ENCODE measurements at regions not wholly inside any gene's neighbourhood (a gene's known extent, or its start where the extent isn't known, plus 50 kb on each side); places are given as distances from the start of the nearest gene placed in this dataset.
"Not testable (repeated sequence)": the region's sequence is repeated elsewhere in the genome, so short reads cannot be mapped to it uniquely, and the experiment has no call there.

DNA sequence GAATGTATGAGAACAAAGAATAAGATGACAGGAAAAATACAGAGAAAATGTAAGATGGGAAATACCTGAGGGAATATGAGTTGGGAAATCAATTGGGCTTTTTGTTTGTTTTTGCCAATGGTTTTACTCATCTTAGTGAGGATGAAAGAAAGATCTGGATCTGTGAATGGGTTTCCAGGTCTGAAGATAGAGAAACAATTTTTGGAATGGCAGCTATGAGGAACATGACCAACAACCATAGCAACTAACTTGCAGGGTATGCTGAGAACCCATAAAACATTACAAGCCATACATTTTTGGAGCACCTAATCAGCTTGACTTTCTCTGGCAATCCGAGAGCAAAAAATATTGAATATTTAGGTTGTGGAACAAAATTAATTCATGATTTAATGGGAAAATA, 290.0 kb downstream of the KCTD12 start:
- Histone ChIP-seq H3K9me3 (no peaks in the 10 kb centered on the region), H3K27me3 (no peaks in the 10 kb centered on the region), H3K4me1 (no peaks in the 10 kb centered on the region), H3K36me3 (replicated peaks in 1 of 2; ENCODE audit: insufficient read depth in 1 of 2, low read depth in 2 of 2) (no peaks in the 10 kb centered on the region), H3K4me3 (no peak overlapping the region), H3K27ac (no peak overlapping the region)
- no peak for TF ChIP-seq POLR2A (IDR thresholded peaks at IDR 0.05)
- TF ChIP-seq, protein P1, sequence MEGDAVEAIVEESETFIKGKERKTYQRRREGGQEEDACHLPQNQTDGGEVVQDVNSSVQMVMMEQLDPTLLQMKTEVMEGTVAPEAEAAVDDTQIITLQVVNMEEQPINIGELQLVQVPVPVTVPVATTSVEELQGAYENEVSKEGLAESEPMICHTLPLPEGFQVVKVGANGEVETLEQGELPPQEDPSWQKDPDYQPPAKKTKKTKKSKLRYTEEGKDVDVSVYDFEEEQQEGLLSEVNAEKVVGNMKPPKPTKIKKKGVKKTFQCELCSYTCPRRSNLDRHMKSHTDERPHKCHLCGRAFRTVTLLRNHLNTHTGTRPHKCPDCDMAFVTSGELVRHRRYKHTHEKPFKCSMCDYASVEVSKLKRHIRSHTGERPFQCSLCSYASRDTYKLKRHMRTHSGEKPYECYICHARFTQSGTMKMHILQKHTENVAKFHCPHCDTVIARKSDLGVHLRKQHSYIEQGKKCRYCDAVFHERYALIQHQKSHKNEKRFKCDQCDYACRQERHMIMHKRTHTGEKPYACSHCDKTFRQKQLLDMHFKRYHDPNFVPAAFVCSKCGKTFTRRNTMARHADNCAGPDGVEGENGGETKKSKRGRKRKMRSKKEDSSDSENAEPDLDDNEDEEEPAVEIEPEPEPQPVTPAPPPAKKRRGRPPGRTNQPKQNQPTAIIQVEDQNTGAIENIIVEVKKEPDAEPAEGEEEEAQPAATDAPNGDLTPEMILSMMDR (IDR thresholded peaks at IDR 0.05) = no peak
- DNase-seq (no peak), ATAC-seq (no peak)
- intact Hi-C loops (cut with DNase I) = no loop called here
- WGBS, 2 donors = 56 to 64% methylated on average over 1 of the region's 1 CpG

- Histone ChIP-seq H3K9me3 (no peaks in the 10 kb centered on the region), H3K27ac (no peak overlapping the region), H3K36me3 (replicated peaks in 1 of 2; ENCODE audit: insufficient read depth in 1 of 2, low read depth in 2 of 2) (no peaks in the 10 kb centered on the region), H3K4me3 (no peak overlapping the region), H3K4me1 (no peaks in the 10 kb centered on the region), H3K27me3 (peaks cover 0 to 3% of the 10 kb centered on the region in 2 donors)
- intact Hi-C loops (cut with DNase I) = no loop called here
- WGBS, 2 donors = 12 to 29% methylated on average over 1 of the region's 1 CpG
- ATAC-seq = no peak
- no peak for DNase-seq
- TF ChIP-seq, protein P1 (IDR thresholded peaks at IDR 0.05) = no peak
- no peak for TF ChIP-seq POLR2A (IDR thresholded peaks at IDR 0.05)
These were observed 291.8 kb downstream of the KCTD12 start for GRCh38 chr13:76594435-76594834.

DNA sequence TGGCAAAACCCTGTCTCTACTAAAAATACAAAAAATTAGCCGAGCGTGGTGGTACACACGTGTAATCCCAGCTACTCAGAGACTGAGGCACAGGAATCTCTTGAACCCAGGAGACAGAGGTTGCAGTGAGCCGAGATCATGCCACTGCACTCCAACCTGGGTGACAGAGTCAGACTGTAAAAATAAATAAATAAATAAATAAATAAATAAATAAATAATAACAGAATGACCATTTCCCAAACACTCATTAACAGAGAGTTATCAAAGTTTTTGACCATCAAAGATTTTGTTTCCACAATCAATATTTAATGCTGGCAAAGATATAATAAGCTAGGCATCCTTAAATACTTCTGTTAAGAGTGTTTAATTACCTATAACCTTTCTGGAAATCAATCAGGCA, 299.4 kb downstream of the KCTD12 start:
- peaks cover 0 to 3% of the 10 kb centered on the region in 2 donors for H3K27me3 ChIP-seq
- H3K36me3 ChIP-seq (replicated peaks in 1 of 2; ENCODE audit: insufficient read depth in 1 of 2, low read depth in 2 of 2) = no peaks in the 10 kb centered on the region
- no peak overlapping the region for H3K27ac ChIP-seq
- intact Hi-C loops (cut with DNase I) = no loop called here
- ATAC-seq = no peak
- H3K9me3 ChIP-seq = no peaks in the 10 kb centered on the region
- H3K4me1 ChIP-seq = no peaks in the 10 kb centered on the region
- WGBS, 2 donors = 83 to 88% methylated on average over 4 of the region's 4 CpGs
- DNase-seq = no peak
- TF ChIP-seq, protein P1 (IDR thresholded peaks at IDR 0.05) = no peak
- no peak for TF ChIP-seq POLR2A (IDR thresholded peaks at IDR 0.05)
- no peak overlapping the region for H3K4me3 ChIP-seq

- Histone ChIP-seq H3K9me3 (no peaks in the 10 kb centered on the region), H3K4me1 (no peaks in the 10 kb centered on the region), H3K36me3 (replicated peaks in 1 of 2; ENCODE audit: insufficient read depth in 1 of 2, low read depth in 2 of 2) (no peaks in the 10 kb centered on the region), H3K4me3 (no peak overlapping the region), H3K27ac (no peak overlapping the region), H3K27me3 (no peaks in the 10 kb centered on the region)
- no peak for DNase-seq
- WGBS, 2 donors = 75 to 80% methylated on average over 4 of the region's 4 CpGs
- TF ChIP-seq POLR2A (IDR thresholded peaks at IDR 0.05) = no peak
- TF ChIP-seq, protein P1 (IDR thresholded peaks at IDR 0.05) = no peak
- intact Hi-C loops (cut with DNase I) = no loop called here
- ATAC-seq = no peak
These were observed 306.5 kb downstream of the KCTD12 start for GRCh38 chr13:76579701-76580100.

GRCh38 chr13:76575634-76576033, 310.6 kb downstream of the KCTD12 start:
- H3K4me1 ChIP-seq; DNase-seq; H3K36me3 ChIP-seq (replicated peaks in 1 of 2; ENCODE audit: insufficient read depth in 1 of 2, low read depth in 2 of 2); H3K4me3 ChIP-seq; H3K27me3 ChIP-seq; H3K27ac ChIP-seq; intact Hi-C loops (cut with DNase I); H3K9me3 ChIP-seq; ATAC-seq: not testable (repeated sequence)
- WGBS, 2 donors = 74 to 90% methylated on average over 5 of the region's 5 CpGs

Measured in body of pancreas (tissue), 4 donors.